Embryonic facial prominence (tissue), 1 donor: ENCODE measurements at regions not wholly inside any gene's neighbourhood (a gene's known extent, or its start where the extent isn't known, plus 50 kb on each side); places are given as distances from the start of the nearest gene placed in this dataset.

Experiments used
- DNase-seq: peaks from one replicate; pipeline ENCODE4 v3.0.0-alpha.2; 2016; ENCODE audit errors: extremely low spot score

DNA sequence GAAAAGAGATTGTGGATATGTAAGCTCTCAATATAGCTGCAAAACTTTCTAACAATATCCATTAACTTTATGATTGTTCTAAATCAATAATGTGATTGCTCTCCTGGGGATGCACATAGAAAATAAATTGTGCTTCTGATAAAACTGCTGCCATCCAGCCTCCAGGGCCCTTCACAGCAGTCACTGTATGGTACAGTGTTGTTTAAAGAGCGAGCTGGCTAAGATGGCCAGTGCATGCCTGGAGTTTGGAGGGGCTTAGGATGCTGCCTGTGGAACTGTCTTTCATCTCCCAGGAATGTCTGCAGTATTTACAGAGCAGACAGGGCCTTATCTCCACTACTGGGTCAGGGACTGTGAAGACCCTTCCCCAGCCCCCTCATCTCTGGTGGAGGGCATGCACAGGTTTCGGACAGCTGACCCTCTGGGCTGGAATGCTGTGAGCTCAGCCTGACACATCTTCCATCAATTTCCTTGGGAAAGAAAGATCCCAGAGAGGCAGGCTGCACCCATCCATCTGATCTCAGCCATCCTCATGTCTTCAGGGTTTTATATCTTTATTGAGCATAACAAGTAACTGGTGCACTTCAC lies 137.0 kb downstream of the PLPP3 start:
- DNase-seq = no peak

DNA sequence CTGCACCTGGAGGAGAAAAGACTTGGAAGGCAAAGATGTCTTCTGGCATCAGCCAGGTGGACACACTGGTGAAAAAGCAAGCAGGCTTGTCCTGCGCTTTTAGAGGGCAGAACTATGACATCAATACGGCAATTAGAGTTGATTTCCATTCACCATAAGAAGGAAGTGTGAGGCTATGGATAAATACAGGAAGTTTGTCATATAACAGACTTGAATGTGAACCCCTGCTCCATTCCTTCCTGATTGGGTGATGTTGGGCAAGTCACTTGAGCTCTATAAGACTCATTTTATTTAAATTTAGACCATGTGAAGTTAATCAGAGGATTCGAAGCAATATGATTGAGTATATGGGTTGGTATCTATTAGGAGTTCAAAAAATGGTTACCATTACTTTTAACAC lies 137.8 kb downstream of the PLPP3 start:
- DNase-seq = no peak

DNA sequence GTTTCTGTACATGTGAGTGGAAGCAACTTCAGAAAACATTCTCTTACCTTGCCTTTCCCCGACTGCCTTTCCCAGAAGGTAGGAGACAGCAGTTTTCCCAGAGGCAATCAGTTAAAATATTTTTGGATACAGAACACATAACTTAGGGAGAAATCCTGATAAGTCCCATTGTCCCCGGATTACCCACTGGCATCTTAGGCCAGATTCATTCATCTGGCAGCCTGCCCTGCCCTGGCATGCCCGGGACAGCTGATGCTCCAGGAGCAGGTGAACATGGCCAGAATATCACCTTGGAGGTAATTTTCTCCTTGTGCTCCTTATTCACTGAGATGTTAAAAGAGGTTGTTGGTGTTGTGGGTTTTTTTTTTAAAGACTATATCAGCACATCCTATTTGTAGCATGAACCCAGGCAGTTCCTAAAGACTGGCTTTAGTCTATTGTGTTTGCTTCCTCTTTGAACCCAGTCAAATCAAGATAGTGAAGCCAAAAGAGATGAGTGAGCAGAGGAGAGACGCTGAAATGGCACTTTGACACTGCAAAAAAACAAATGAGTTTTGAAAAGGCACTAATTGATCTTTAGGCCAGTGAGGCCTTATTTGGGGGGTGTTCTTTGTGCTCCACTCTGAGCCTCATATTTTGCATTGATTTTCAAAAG lies 139.6 kb downstream of the PLPP3 start:
- no peak for DNase-seq

- DNase-seq = no peak
Observed at GRCh38 chr1:56438901-56439551, 140.3 kb downstream of the PLPP3 start.

DNA sequence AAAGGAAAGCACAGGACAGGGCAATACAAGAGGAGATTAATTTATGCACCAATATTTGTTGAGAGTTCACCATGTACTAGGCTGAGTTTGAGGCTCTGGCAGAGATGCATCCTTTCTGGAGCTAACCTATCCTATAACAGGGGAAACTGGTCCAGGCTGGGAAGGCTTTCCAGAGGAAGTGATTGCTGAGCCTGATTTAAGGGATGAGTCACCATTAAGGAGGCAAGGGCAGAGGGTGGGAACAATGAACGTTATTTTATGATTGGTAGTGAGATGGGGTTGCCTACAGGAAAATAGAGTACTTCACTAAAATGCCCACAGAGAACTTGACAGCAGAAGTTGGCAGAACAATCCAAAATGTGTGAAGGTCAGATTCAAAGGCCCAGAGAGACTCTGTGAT lies 141.4 kb downstream of the PLPP3 start:
- DNase-seq = no peak

DNA sequence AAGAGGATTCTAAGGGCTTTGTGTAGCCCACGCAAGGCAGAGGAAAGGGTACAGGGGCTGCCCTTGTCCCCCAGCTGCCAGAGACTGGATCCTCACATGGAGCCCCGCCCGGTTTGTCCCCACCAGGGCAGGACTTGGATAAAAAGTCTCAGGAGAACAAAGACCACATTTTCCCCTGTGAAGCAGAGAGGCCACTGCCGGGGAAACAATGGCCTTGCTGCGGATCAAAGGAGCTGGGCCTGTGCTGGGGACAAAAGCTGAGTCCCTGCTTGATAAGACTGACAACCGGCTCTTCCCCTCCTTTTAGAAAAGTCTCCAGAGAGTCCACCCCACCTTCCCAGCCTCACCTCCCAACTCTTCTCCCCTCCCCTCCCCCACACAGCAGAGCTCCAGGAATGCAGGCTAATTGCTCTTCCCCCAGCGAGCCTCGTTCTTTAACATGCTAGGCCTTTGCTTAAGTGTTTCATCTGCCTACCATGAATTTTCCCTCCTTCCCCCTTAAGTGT lies 142.4 kb downstream of the PLPP3 start:
- DNase-seq = no peak

- no peak for DNase-seq
Observed at GRCh38 chr1:56436296-56436695, 143.1 kb downstream of the PLPP3 start.

- no peak for DNase-seq
Observed at GRCh38 chr1:56435434-56436262, 143.7 kb downstream of the PLPP3 start.

GRCh38 chr1:56434740-56435139 lies 144.6 kb downstream of the PLPP3 start:
- no peak for DNase-seq

DNA sequence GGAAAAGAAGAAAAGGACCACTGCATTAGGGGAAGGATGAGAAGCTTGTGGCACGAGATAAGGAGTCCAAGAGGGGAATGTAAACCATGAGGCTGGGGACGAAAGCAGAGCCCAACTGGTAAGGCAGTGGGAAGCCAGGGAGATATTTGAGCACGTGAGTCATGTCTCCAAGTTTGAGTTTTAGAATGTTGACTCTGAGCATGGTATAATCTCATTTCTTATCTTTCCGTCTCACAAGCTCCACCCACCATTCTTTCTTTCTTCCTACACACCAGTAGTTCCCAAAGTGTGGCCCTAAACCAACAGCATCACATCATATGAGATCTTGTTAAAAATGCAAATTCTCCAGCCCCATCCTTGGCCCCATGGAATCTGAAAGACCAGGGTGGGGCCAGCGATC lies 145.3 kb downstream of the PLPP3 start:
- no peak for DNase-seq

DNA sequence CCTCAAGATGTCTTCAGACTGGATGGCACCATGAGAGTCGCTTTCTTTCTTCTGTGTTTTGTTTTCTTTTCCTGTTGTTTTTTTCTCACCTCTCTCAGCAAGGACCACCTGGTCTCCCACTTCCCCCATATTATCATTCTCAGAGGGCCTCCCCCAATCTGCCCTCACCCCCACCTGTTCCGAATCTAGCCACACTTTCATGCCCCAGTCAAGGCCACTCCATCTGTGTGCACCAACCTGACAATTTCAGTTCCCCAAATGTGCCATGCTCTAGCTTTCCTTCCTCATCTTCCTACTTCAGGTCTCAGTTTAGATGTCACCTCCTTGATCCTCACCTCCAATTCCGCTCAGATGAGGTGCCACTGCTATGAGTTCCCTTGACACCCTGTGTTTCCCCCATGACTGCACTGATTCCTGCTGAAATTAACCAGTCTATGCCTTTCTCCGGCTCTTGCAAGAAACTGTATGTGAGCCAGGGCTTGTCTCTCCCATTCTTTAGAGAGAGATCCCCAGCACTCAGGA lies 146.2 kb downstream of the PLPP3 start:
- DNase-seq = no peak

DNA sequence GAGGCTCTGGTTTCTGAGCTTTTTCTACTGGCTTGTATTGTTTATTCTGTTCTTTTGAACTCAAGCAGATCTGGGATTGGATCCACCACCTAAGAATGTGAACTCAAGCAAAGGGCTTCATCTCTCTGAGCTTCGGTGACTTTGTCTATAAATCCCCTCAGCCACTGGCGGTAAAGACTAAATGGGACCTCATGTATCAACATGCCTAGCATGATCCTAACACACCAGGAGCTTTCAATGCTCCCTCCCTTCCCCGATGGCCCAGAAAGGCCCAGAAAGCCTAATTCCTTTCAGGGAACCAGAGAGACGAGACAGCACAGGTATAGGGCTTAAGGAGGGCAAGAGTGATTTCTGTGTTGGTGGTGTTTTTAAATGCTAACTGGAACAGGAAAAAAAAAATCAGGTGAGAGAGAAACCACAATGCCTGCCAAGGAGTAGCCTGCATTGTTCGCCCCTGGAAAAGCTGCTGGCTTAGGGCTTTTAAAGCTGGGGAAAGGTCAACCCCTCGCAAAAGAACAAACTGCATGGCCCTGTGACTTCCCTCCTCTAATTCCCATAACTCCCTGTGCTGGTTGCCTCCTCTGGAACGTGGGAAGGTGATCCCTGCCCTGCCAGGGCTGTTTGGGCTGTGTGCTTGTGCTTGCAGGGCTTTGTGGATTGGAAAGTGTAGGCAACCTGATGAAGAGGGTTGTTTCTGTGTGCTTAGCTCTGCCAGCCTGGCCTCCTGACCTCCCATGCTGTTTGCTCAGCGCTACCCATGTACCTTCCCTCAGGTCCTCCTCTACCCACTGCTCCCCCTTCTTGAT lies 147.0 kb downstream of the PLPP3 start:
- DNase-seq = no peak

DNA sequence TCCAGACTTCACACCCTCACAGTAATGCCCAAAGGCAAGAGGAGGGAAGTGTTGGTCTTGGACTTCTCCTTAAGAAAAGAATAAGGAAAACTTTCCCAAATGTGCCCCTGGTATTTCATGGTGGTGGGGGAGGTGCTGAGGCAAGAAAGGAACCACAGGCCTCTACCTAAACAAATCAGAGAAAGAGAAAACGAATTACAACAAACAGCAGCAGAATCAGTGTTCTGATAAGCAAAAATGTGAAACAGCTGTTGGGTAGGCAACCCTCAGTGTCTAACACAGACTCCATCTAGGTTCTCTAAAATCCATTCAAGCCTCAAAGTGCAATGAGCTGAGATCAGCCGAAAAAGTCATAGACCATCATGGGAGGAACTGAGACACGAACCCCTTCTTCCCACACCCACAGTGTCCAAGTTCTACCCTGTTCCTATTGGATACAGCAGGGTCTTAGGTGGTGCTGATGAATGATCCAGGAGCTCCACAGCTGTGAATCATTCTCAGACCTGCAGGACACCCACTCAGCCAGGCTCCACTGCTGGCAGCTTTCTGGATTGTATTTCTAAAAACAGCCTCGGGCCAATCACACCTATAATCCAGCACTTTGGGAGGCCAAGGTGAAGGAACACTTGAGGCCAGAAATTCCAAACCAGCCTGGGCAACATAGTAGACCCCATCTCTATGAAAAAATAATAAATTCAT lies 149.1 kb downstream of the PLPP3 start:
- DNase-seq = no peak

DNA sequence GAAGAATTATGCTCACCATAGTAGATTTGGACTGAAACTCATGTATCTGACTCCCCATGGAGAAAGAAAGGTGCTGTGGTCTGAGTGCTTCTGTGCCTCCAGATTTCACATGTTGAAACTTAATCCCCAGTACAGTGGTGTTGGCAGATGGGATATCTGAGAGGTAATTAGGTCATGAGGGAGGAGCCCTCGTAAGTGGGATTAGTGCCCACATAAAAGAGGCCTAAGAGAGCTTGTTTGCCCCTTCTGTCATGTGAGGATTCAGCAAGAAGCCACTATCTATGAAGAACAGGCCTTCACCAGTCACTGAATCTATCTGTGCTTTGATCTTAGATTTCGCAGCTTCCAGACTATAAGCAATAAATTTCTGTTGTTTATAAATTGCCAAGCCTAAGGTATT lies 150.1 kb downstream of the PLPP3 start:
- no peak for DNase-seq

GRCh38 chr1:56426587-56427381 lies 152.6 kb downstream of the PLPP3 start:
- DNase-seq = no peak

DNA sequence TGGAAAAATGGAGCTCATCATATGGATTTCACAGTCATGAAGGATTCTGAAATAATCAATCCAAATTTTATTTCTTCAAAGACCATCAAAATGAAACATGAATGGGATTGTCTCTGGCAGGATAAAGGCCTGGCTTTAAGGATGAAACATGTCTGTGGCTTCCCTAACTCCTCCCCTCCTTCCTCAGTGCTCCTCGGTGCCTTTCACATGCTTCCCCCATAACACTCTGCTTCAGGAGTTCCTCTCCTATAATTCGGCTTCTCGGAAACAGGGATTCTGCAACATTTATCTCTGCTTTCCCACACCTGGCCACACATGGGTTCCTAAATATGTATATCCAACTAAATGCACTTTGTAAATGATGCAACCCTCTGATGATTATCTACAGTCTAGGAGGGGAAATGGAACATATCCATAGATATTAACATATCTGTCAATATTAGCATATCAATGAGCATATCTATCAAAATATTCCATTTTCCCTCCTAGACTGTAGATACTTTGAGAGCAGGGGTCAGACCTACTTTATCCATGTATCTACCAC lies 153.8 kb downstream of the PLPP3 start:
- no peak for DNase-seq

DNA sequence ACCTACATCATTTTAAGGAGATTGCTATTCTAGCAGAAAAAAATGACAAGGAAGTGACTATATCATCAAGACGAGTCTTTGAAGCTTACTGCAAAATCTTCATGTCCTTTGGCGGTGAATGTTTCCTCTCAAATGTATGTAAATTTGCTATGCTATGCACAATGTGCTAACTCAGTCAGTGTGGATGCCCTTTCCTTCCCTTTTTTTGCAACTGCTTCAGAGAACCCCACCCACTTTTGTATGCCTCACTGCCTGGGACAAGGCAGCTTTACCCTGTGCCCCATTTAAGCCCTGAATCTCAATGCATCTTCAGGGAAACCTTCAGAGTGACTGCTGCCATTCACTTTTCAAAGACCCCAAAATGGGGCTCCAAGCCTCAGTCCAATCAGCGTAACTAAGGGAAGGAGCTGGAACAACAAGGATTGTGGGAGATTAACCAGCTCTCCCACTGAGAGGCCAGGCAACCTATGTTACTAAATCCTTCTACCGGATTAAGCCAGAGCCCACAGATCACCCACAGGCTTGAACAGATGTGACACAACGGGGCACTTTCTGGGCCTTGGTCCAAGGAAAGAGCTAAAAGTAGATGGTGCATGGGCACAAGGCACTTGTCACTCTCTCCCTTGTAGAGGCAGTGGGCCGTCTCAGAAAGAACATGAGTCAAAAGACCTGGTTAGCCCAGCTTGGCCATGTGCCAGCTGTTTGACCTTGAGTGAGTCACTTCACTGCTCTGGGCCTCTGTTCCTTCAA lies 154.4 kb downstream of the PLPP3 start:
- DNase-seq = no peak

- no peak for DNase-seq
Observed at GRCh38 chr1:56423716-56424115, 155.6 kb downstream of the PLPP3 start.

- no peak for DNase-seq
Observed at GRCh38 chr1:56418151-56418631, 161.2 kb downstream of the PLPP3 start.
